Cardiac muscle cell (in vitro differentiated cells and primary cell): ENCODE measurements at regions not wholly inside any gene's neighbourhood (a gene's known extent, or its start where the extent isn't known, plus 50 kb on each side); places are given as distances from the start of the nearest gene placed in this dataset.

Experiments used
- DNase-seq, 2 donors: peaks; one replicate each; pipeline versions ENCODE4 v3.0.0 to v3.0.0-alpha.2; 2010 to 2017; ENCODE audit warnings: low read depth in 1 of 2, low spot score in 1 of 2
- H3K27ac ChIP-seq: fragments of 200-600 bp; sonication (generic); 2 replicates; pipeline ENCODE4 v1.5.1; 2016
- H3K27me3 ChIP-seq: fragments of 200-600 bp; sonication (generic); 2 replicates; pipeline ENCODE4 v1.6.0; 2016; ENCODE audit warnings: control low read depth
- H3K36me3 ChIP-seq: fragments of 200-600 bp; sonication (generic); 2 replicates; pipeline ENCODE4 v1.5.1; 2016; ENCODE audit warnings: control low read depth
- H3K4me1 ChIP-seq: fragments of 200-600 bp; sonication (generic); 2 replicates; pipeline ENCODE4 v1.8.1; 2017; ENCODE audit warnings: low read depth, mild to moderate bottlenecking, mixed run types
- H3K4me3 ChIP-seq: fragments of 200-600 bp; sonication (generic); 2 replicates; pipeline ENCODE4 v1.5.1; 2016; ENCODE audit warnings: mild to moderate bottlenecking
- H3K9me3 ChIP-seq: fragments of 200-600 bp; sonication (generic); 2 replicates; pipeline ENCODE4 v1.5.1; 2017; ENCODE audit warnings: low read depth, mild to moderate bottlenecking, control low read depth
- TF ChIP-seq, protein P1 (sequence below): IDR thresholded peaks from 2 replicates; pipeline ENCODE4 v1.5.1; 2012; ENCODE audit warnings: low read depth, mild to moderate bottlenecking, low read length

DNA sequence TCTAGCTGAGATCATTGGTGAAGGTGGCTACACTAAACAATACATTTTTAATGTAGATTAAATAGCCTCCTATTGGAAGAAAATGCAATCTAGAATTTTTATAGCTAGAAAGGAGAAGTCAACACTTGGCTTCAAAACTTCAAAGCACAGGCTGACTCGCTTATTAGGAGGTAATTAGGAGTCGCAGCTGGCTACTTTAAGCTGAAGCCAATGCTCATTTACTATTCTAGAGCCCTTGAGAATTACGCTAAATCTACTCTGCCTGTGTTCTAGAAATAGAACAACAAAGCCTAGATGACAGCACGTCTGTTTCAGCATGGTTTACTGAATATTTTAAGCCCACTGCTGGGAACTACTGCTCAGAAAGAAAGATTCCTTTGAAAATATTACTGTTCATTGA, 101.6 kb upstream of the EEPD1 start:
- no peak for DNase-seq
- Histone ChIP-seq H3K36me3 (no peaks in the 10 kb centered on the region), H3K4me1 (peaks cover 62% of the 10 kb centered on the region), H3K27me3 (no peaks in the 10 kb centered on the region), H3K9me3 (no peaks in the 10 kb centered on the region), H3K27ac (no peak overlapping the region), H3K4me3 (no peak overlapping the region)
- TF ChIP-seq, protein P1, sequence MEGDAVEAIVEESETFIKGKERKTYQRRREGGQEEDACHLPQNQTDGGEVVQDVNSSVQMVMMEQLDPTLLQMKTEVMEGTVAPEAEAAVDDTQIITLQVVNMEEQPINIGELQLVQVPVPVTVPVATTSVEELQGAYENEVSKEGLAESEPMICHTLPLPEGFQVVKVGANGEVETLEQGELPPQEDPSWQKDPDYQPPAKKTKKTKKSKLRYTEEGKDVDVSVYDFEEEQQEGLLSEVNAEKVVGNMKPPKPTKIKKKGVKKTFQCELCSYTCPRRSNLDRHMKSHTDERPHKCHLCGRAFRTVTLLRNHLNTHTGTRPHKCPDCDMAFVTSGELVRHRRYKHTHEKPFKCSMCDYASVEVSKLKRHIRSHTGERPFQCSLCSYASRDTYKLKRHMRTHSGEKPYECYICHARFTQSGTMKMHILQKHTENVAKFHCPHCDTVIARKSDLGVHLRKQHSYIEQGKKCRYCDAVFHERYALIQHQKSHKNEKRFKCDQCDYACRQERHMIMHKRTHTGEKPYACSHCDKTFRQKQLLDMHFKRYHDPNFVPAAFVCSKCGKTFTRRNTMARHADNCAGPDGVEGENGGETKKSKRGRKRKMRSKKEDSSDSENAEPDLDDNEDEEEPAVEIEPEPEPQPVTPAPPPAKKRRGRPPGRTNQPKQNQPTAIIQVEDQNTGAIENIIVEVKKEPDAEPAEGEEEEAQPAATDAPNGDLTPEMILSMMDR, result no peak

GRCh38 chr7:36053589-36053988, 99.5 kb upstream of the EEPD1 start:
- DNase-seq, result no peak
- Histone ChIP-seq H3K9me3 (no peaks in the 10 kb centered on the region), H3K27me3 (no peaks in the 10 kb centered on the region), H3K4me3 (no peak overlapping the region), H3K27ac (no peak overlapping the region), H3K36me3 (no peaks in the 10 kb centered on the region), H3K4me1 (peaks cover 58% of the 10 kb centered on the region)
- TF ChIP-seq, protein P1, result no peak

DNA sequence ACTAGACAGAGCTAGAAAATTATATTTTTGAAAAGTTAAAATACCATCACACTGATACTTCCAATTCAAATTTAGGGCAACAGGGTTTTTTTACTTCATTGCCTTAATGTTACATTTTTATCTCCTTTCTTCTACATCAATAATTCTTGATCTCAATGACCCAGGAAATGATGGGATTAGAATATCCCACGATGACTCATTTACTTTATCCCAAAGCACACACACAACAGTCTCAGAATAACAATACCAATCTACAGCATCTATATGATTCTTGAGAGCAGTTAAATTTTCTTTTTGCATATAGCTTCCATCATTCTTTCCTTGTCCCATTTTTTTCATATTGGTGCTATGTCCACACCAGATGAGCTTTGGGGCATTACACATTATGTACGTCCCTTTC, 98.4 kb upstream of the EEPD1 start:
- TF ChIP-seq, protein P1, result no peak
- no peaks in the 10 kb centered on the region for H3K36me3 ChIP-seq
- no peaks in the 10 kb centered on the region for H3K9me3 ChIP-seq
- no peak overlapping the region for H3K4me3 ChIP-seq
- DNase-seq, result no peak
- no peaks in the 10 kb centered on the region for H3K27me3 ChIP-seq
- H3K4me1 ChIP-seq, result peaks cover 51% of the 10 kb centered on the region
- no peak overlapping the region for H3K27ac ChIP-seq

DNA sequence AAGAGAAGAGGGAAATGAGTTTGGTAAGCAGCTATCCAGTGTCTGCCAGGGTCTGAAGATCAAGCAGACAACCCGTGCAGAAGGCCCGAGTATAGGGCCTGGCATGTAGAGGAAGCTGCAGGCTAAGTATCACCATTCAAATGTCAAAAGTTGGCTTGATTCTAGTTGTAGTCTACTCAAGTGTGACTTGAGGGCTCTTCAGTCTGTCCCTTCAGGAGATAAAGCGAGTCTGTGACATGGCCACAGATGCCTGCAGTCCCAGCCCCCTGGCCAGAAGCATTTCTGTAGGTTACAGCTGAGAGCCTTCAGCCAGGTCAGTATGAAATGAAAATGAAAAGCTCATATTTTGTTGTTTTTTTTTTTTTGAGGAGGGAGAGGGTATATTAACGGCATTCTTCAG, 97.8 kb upstream of the EEPD1 start:
- no peaks in the 10 kb centered on the region for H3K36me3 ChIP-seq
- TF ChIP-seq, protein P1, result no peak
- peak in 1 of 2 donors; percentile 84 for DNase-seq
- peak overlapping the region; percentile 60 for H3K27ac ChIP-seq
- peaks cover 46% of the 10 kb centered on the region for H3K4me1 ChIP-seq
- H3K4me3 ChIP-seq, result no peak overlapping the region
- no peaks in the 10 kb centered on the region for H3K9me3 ChIP-seq
- no peaks in the 10 kb centered on the region for H3K27me3 ChIP-seq

DNA sequence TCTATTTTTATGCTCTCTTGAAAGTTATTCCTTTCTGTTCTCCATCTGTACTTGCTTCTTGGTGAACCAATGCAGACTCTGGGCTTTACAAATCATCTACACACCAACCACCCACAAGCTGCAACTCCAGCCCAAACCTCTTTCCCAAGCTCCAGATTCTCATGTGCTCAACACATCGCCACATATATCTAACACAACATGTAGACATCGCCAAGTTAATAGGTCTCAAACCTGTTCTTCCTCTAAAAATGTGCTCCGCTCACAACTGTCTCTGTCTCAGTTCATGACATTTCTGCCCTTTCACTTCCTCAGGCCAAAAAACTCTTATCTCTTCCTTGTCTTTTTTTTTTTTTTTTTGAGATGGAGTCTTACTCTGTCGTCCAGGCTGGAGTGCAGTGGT, 95.7 kb upstream of the EEPD1 start:
- TF ChIP-seq, protein P1, result no peak
- no peak for DNase-seq
- no peaks in the 10 kb centered on the region for H3K9me3 ChIP-seq
- H3K4me1 ChIP-seq, result peaks cover 35% of the 10 kb centered on the region
- no peak overlapping the region for H3K4me3 ChIP-seq
- H3K27me3 ChIP-seq, result no peaks in the 10 kb centered on the region
- H3K27ac ChIP-seq, result no peak overlapping the region
- no peaks in the 10 kb centered on the region for H3K36me3 ChIP-seq
